ENCODE measurements at regions not wholly inside any gene's neighbourhood (a gene's known extent, or its start where the extent isn't known, plus 50 kb on each side); places are given as distances from the start of the nearest gene placed in this dataset.

DNA sequence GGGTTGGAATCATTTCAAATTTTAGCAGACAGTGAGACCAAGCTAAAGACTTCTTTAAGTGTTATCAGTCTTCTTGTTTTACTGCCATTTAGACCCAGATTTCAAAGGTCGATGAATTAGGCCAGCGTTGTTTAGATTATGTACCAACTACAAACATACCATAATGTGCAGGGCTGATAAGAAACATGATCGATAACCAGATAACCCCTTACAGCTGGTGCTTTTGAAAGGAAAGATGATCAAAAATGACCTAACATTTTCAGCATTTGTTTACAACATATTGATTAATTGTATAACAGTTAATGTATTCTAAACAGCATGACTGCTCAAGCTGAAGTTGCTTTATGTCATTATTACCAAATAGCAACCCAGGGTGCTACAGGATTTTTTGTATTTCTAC lies 400.4 kb upstream of the FAM241A start:
- TF ChIP-seq, protein P1, sequence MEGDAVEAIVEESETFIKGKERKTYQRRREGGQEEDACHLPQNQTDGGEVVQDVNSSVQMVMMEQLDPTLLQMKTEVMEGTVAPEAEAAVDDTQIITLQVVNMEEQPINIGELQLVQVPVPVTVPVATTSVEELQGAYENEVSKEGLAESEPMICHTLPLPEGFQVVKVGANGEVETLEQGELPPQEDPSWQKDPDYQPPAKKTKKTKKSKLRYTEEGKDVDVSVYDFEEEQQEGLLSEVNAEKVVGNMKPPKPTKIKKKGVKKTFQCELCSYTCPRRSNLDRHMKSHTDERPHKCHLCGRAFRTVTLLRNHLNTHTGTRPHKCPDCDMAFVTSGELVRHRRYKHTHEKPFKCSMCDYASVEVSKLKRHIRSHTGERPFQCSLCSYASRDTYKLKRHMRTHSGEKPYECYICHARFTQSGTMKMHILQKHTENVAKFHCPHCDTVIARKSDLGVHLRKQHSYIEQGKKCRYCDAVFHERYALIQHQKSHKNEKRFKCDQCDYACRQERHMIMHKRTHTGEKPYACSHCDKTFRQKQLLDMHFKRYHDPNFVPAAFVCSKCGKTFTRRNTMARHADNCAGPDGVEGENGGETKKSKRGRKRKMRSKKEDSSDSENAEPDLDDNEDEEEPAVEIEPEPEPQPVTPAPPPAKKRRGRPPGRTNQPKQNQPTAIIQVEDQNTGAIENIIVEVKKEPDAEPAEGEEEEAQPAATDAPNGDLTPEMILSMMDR (IDR thresholded peaks at IDR 0.05): no peak
- no peak for TF ChIP-seq ZFX (IDR thresholded peaks at IDR 0.05; ENCODE audit: borderline replicate concordance)
